Gastroesophageal sphincter (tissue), 4 donors: ENCODE measurements at regions not wholly inside any gene's neighbourhood (a gene's known extent, or its start where the extent isn't known, plus 50 kb on each side); places are given as distances from the start of the nearest gene placed in this dataset.

Experiments
- ATAC-seq: fragments of 150-250 bp; one replicate; pipeline ENCODE4 v1.9.1; 2016; ENCODE audit warnings: mild to moderate bottlenecking, moderate library complexity
- H3K27ac ChIP-seq, 4 donors: fragments of 200-600 bp; sonication (generic) in 3 of 4; 1 replicate in 3 of 4; 2 replicates in 1 of 4; pipeline ENCODE4 v1.5.1; 2016 to 2019
- H3K27me3 ChIP-seq: fragments of 200-600 bp; sonication (generic); one replicate; pipeline ENCODE4 v1.5.1; 2019
- H3K36me3 ChIP-seq, 2 donors: fragments of 200-600 bp; sonication (generic); one replicate each; pipeline ENCODE4 v1.5.1; 2019; ENCODE audit warnings: control low read depth in 1 of 2
- H3K4me1 ChIP-seq, 3 donors: fragments of 200-600 bp; sonication (generic); 1 replicate in 2 of 3; 2 replicates in 1 of 3; pipeline ENCODE4 v1.5.1; 2016 to 2019; ENCODE audit warnings: control low read depth in 2 of 3
- H3K4me3 ChIP-seq, 2 donors: fragments of 200-600 bp; sonication (generic); one replicate each; pipeline ENCODE4 v1.5.1; 2019; ENCODE audit warnings: mild to moderate bottlenecking in 1 of 2, moderate library complexity in 1 of 2
- H3K9me3 ChIP-seq, 3 donors: fragments of 200-600 bp; sonication (generic); one replicate each; pipeline ENCODE4 v1.5.1; 2017 to 2019; ENCODE audit warnings: control low read depth in 2 of 3
- EP300 ChIP-seq: sonication (generic); formaldehyde crosslinking; IDR thresholded peaks from one replicate; pipeline ENCODE4 v1.6.1; 2017; ENCODE audit warnings: antibody characterized with exemption, mild to moderate bottlenecking
- POLR2A ChIP-seq, 2 donors: fragments of 450-650 bp; IDR thresholded peaks; one replicate each; pipeline ENCODE4 v1.6.1; 2017; ENCODE audit warnings: antibody characterized with exemption in 2 of 2, mild to moderate bottlenecking in 2 of 2, moderate library complexity in 1 of 2
- POLR2AphosphoS5 ChIP-seq: sonication (generic); formaldehyde crosslinking; IDR thresholded peaks from one replicate; pipeline ENCODE4 v1.6.1; 2017; ENCODE audit warnings: antibody characterized with exemption
- WGBS, 2 donors: methylation state at CpG; one replicate each; pipeline ENCODE4 v1.1.5; 2018; ENCODE audit warnings: low coverage in 1 of 2; 5-methylcytosine and 5-hydroxymethylcytosine counted together
- TF ChIP-seq, protein P1 (sequence below), 4 experiments: fragments of 200-600 bp in 2 of 4; fragments of 450-650 bp in 2 of 4; sonication (generic) in 1 of 4; IDR thresholded peaks; one replicate each; pipeline ENCODE4 v1.5.1; 2017 to 2019; ENCODE audit warnings: antibody characterized with exemption in 4 of 4, mild to moderate bottlenecking in 2 of 4, moderate library complexity in 2 of 4

DNA sequence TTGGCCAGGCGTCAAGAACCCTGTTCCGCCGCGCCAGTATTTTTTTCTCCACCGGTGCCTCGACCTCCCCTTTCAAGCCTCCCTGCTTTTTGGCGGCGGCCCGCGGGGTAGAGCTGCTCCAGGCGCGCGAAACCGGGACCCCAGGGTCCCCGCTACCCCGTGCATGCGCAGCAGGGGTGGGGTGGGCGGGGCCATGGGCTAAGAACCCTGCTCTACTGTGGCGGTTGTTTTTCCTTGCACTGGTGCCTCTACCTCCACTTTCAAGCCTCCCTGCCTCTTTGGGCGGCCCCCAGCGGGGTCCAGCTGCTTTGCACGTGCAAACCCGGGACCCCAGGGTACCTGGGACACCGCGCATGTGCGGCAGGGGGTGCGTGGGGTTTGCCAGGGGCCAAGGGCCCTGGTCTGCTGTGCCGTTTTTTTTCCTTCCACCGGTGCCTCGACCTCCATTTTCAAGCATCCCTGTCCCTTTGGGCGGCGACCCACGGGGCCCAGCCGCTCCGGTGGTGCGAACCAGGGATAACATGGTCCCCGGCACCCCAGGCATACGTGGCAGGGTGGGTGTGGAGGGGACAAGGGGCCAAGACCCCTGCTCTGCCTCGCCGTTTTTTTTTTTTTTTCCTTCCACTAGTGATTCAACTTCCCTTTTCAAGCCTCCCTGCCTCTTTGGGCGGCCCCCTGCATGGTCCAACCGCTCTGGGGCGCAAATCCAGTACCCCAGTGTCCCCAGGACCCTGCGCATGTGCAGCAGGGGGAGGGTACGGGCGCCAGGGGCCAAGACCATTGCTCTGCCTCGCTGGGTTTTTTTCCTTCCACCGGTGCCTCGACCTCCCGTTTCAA lies 326.8 kb downstream of the ALG10 start:
- Histone ChIP-seq H3K27me3 (peaks cover 100% of the 10 kb centered on the region), H3K36me3 (no peaks in the 10 kb centered on the region), H3K27ac (no peak overlapping the region), H3K4me3 (no peak overlapping the region), H3K4me1 (no peaks in the 10 kb centered on the region), H3K9me3 (peaks cover 0 to 92% (median 0%) of the 10 kb centered on the region in 3 donors)
- no peak for ATAC-seq
- TF ChIP-seq EP300 (no peak), POLR2AphosphoS5 (no peak), POLR2A (IDR thresholded peaks at IDR 0.05) (no peak)
- TF ChIP-seq, protein P1, sequence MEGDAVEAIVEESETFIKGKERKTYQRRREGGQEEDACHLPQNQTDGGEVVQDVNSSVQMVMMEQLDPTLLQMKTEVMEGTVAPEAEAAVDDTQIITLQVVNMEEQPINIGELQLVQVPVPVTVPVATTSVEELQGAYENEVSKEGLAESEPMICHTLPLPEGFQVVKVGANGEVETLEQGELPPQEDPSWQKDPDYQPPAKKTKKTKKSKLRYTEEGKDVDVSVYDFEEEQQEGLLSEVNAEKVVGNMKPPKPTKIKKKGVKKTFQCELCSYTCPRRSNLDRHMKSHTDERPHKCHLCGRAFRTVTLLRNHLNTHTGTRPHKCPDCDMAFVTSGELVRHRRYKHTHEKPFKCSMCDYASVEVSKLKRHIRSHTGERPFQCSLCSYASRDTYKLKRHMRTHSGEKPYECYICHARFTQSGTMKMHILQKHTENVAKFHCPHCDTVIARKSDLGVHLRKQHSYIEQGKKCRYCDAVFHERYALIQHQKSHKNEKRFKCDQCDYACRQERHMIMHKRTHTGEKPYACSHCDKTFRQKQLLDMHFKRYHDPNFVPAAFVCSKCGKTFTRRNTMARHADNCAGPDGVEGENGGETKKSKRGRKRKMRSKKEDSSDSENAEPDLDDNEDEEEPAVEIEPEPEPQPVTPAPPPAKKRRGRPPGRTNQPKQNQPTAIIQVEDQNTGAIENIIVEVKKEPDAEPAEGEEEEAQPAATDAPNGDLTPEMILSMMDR (IDR thresholded peaks at IDR 0.05), result no peak
- 46 to 51% methylated on average over 16 to 19 of the region's 50 CpGs for WGBS, 2 donors

DNA sequence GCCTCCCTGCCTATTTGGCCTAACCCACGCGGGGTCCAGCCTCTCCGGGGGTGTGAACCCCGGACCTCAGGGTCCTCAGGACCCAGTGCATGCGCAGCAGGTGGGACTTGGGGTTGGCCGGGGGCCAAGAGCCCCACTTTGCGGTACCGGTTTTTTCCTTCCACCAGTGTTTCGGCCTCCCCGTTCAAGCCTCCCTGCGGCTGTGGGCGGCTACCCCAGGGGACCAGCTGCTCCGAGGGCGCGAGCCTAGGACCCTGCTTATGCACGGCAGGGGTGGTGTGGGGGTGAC lies 327.3 kb downstream of the ALG10 start:
- H3K4me3 ChIP-seq, result no peak overlapping the region
- no peaks in the 10 kb centered on the region for H3K4me1 ChIP-seq
- 76% methylated on average over 13 of the region's 16 CpGs; no CpG with 5 or more reads in 1 of the 2 donors for WGBS, 2 donors
- peaks cover 0 to 92% (median 0%) of the 10 kb centered on the region in 3 donors for H3K9me3 ChIP-seq
- peaks cover 100% of the 10 kb centered on the region for H3K27me3 ChIP-seq
- TF ChIP-seq EP300, result no peak
- TF ChIP-seq POLR2AphosphoS5, result no peak
- no peak for TF ChIP-seq POLR2A (IDR thresholded peaks at IDR 0.05)
- TF ChIP-seq, protein P1 (IDR thresholded peaks at IDR 0.05), result no peak
- H3K36me3 ChIP-seq, result no peaks in the 10 kb centered on the region
- no peak for ATAC-seq
- H3K27ac ChIP-seq, result no peak overlapping the region

DNA sequence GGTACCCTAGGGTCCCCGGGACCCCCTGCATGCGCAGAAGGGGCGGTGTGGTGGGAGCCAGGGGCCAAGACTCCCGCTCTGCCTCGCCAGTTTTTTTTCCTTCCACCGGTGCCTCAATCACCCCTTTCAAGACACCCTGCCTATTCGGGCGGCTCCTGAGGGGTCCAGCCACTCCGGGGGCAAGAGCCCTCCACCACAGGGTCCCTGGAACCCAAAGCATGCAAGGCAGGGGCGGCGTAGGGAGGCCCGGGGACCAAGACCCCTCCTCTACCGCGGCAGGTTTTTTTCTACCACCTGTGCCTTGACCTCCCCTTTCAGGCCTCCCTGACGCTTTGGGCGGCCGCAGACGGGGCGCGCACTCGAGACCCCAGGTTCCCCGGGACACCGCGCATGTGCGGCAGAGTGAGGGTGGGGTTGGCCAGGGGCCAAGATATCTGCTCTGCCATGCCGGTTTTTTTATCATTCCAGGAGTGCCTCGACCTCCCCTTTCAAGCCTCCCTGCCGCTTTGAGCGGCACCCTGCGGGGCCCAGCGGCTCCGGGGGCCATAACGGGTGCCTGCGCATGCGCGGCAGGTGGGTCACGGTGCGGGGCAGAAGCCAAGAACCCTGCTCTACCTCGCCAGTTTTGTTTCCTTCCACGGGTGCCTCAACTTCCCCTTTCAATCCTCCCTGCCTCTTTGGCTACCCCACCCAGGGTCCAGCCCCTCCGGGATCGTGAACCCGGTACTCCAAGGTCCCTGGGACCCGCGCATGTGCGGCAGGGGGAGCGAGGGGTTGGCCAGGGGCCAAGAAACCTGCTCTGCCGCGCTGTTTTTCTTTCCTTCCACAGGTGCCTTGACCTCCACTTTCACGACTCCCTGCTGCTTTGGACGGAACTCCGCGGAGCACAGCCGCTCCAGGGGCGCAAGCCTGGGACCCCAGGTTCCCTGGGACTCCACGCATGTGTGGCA lies 328.1 kb downstream of the ALG10 start:
- 51 to 67% methylated on average over 15 to 16 of the region's 56 CpGs for WGBS, 2 donors
- Histone ChIP-seq H3K27ac (no peak overlapping the region), H3K9me3 (peaks cover 0 to 92% (median 0%) of the 10 kb centered on the region in 3 donors), H3K4me3 (no peak overlapping the region), H3K4me1 (no peaks in the 10 kb centered on the region), H3K36me3 (no peaks in the 10 kb centered on the region), H3K27me3 (peaks cover 100% of the 10 kb centered on the region)
- TF ChIP-seq, protein P1 (IDR thresholded peaks at IDR 0.05), result no peak
- TF ChIP-seq POLR2A (IDR thresholded peaks at IDR 0.05) (no peak), EP300 (no peak), POLR2AphosphoS5 (no peak)
- ATAC-seq, result no peak

DNA sequence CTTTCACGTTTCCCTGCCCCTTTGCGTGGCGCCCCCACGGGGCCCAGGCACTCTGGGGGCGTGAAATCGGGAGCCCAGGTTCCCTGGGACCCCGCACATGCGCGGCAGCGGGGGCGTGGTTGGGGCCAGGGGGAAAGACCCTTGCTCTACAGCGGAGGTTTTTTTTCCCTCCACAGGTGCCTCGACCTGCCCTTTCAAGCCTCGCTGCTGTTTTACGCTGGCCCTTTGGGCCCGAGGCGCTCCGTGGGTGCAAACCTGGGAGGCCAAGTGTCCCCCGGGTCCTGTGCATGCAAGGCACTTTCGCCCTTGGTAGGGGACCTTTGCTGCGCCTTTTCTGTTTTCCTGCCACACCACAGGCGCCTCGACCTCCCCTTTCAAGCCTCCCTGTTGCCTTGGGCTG lies 329.8 kb downstream of the ALG10 start:
- WGBS, 2 donors, result 49 to 76% methylated on average over 7 to 9 of the region's 23 CpGs

More for the DNA sequence above, 329.8 kb downstream of the ALG10 start:
- TF ChIP-seq EP300 (no peak), POLR2AphosphoS5 (no peak), POLR2A (IDR thresholded peaks at IDR 0.05) (no peak)
- TF ChIP-seq, protein P1 (IDR thresholded peaks at IDR 0.05), result no peak
- no peak for ATAC-seq
- Histone ChIP-seq H3K27me3 (peaks cover 100% of the 10 kb centered on the region), H3K4me3 (no peak overlapping the region), H3K4me1 (no peaks in the 10 kb centered on the region), H3K36me3 (no peaks in the 10 kb centered on the region), H3K9me3 (peaks cover 0 to 92% (median 0%) of the 10 kb centered on the region in 3 donors), H3K27ac (no peak overlapping the region)
